Retina (tissue), 1 donor: ENCODE measurements at regions not wholly inside any gene's neighbourhood (a gene's known extent, or its start where the extent isn't known, plus 50 kb on each side); places are given as distances from the start of the nearest gene placed in this dataset.
"Not testable (repeated sequence)": the region's sequence is repeated elsewhere in the genome, so short reads cannot be mapped to it uniquely, and the experiment has no call there.

Experiments
- DNase-seq: peaks from one replicate; pipeline ENCODE4 v3.0.0-alpha.2; 2016

DNA sequence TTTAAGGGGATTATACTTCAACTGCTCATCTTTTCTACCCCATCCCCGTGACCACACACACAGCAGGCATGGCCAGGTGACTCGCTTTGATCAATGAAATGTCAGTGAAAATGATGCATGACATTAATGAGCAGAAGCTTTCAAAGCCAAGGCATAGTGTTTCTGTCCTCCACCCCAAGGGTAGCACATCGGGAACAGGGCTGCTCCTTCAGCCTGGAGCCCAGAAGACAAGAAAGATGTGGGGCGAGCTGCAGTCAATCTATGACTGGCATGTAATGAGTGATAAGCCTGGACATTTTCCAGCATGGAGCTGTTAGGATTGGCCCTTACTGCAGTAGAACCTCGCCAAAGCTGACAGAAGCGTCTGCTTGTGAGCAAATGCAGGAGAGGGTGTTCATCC lies 122.6 kb upstream of the IRX2 start:
- DNase-seq = no peak

DNA sequence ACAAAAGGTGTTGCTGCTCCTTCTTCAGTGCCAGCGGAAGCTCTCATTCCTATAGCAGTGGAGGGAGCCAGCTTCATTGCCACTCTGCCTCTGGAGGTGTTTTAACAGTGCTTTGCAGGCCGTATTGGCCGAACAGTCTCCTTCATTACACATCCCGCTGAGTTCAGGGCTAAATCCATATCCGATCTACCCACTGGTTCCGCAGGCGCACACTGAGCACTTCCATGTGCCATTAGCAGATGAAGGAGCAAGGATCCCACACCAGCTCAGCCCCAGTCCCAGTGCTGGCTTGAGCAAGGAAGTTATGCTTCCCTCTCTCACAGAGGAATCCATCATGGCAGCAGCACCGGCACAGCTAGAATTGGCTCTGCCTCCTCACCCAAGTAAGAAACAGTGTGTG lies 121.2 kb upstream of the IRX2 start:
- DNase-seq = no peak

DNA sequence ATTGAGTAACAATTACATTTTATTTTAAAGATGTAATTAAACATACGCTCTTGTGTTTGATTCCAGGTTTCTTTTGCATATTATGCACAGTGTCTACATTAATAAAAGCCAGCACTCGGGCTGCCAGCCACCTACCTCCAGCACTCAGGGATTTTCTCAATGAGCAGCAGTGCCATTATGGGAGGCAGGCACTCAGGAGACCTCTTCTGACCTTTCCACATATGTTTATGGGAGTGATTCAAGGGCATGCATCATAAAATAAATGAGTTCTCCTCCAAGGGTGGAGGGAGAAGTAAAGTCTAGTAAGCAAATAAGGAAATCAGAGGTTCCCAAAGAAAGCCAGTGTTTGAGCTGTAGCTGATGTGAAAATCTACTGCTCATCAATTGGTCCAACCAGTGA lies 119.8 kb upstream of the IRX2 start:
- DNase-seq = no peak

DNA sequence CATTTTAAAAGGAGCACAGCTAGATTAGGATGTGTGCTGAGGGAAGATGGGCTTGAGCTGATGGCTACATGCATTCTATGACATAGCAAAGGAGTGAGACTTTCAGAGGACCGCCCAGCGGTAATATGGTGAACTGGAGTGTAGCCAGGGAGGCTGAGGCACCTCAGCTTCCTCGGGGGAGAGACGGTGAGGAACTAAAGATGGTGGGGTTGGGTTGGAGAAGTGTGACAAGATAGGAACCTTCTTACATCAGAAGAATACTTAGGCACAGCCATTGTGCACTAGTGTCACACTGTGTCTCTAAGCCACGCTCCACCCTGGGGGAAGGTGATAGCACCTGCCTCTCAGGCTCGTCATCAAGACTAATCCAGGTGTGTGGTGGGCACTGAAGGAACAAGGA lies 118.0 kb upstream of the IRX2 start:
- DNase-seq = no peak

DNA sequence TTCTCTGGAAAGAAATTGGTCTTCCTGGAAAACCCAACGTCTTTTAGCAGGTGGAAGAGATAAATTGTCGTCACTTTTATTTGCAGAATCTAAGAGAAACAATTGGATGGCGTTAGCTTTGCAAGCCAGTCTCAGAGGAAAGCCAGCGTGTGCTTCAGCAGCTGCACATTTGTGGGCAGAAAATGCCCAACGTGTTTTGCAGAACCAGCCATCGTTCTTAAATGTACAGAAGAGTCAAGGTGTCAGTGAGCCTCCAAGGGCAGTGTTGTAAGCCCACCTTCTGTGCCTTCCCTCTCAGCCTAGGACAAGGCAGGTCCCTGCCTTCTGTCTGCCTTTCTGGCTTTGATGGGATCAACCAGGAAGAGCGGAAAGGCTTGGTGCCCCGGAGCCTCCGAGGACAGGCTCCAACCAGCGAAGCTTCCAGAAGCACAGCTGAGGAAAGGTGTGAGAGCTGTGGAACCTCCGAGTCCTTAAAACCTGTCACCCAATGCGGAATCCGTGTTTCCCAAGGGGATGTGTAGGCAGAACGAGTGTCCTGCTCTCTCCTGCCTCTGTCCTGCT lies 116.0 kb upstream of the IRX2 start:
- no peak for DNase-seq

DNA sequence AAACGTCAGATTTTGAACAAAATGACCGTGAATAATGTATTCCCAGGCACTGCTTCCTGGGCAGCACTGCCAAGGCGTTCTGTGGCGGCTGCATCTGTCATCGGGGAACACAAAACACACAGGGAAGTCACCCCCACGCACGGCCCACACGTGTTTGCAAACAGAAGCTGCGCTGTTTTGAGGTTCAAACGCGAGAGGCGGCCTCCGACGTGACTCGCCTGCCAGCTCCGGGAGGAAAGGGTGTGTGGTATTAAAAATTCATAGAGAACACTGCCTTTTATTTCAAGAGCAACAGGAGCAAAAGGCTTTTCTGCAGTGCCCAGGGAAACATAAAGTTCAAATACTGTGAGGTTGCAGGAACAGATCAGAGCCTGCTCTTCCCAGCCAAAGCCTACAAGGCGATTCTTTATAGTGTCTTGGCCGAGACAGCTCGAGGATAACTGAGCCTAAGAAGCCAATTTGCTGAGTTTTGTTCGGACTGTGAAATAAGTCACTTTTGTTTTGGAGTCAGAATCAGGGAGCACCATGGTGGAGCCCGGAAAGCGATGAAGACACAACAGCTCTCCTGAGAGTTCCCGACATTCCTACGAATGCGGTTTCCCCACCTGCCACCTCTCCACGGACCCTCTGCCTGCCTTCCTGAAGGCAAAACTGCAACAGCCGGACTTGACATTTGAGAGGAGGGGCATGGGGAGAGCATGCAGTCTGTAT lies 115.3 kb upstream of the IRX2 start:
- peak; percentile 14 for DNase-seq

DNA sequence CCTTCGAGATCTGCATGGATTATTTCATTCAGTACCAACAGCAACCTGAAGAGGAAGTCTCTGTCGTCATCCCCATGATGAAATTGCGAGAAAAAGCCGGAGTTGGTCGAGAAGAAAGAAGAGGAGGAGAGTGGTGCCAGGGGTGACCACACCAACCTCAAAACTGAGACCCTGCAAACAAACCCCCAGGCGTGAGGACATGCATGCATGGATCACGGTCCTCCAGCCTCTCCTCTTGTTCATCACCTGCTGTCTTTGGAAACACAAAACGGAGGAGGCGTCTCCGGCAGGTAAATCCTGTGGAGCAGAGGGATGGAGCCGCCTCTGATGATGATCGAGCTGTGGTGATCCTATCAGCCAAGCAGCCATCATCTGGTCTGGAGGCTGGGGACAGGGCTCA lies 114.4 kb upstream of the IRX2 start:
- no peak for DNase-seq

DNA sequence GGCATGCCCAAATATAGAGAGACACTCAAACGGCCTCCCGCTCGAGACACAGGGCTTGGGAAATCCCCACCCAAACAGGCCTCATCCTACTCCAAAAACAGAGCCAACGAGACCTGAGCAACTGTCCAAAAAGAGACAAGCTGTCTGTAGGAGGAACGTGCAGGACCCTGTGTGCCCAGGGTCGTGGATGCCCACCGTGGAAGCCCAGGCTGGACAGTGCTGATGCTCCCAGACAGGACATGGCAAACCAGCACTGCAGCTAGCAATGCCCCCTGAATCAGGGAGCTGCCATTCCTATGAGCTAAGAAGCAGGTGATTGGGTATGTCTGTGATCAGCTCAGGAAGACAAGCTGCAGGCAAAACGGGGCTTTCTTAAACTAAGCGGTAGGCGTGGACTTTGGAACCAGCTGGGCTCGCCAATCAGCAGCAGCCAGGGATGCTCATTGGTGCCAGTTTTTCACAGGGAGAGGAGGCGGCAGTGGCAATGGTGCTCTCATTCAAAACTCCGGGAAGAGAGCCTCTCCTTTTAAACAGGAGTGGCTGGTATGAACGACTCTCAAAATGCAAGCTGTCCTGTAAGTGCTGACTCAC lies 113.1 kb upstream of the IRX2 start:
- no peak for DNase-seq

DNA sequence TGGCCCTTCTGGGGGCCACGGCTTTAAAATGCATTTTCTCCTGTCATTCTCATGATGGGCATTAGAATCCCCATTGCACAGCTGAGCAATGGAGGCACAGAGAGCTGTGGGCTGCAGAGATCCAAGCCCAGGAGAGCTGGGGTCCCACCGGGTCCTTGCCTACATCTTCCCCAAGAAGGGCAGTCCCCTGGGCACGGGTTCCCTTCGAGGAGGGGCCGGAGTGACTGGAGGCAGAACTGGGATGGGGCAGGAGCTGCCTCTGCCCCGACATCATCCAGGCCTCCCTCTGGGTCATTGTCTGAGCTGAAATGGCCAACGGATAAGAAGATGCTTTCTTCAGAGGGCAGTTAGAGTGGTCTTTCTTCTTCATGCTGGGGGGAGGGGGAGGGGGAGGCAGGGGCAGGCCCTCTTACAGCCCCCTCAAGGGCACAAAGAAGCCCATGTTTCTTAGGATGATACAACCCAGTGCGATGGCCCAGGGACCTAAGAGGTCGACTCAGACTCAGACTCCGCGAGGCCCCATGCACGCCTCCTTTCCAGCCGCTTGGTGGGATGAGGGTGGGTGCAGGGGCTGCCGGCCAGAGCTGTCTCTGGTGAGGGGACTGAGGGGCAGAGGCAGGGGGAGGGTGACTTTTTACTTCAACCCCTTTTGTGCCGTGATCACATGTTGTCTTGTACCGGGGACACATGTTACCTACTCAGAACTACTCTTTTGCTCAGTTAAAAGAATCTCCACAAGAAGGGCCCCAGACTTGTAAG lies 112.4 kb upstream of the IRX2 start:
- DNase-seq = no peak

DNA sequence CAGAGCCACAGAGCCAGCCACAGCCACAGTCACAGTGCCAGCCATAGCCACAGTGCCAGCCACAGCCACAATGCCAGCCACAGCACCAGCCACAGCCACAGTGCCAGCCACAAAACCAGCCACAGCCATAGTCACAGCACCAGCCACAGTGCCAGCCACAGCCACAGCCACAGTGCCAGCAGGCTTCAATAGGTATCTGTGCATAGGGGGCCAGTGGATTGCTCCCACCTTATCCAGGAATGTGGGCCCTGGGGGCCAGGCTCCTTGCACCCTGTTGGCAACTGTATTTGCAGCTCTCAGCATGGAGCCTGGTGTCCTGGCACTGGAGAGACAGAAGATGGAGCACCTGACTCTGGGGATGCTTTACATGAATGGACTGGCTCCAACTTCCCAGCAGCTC lies 111.7 kb upstream of the IRX2 start:
- no peak for DNase-seq

DNA sequence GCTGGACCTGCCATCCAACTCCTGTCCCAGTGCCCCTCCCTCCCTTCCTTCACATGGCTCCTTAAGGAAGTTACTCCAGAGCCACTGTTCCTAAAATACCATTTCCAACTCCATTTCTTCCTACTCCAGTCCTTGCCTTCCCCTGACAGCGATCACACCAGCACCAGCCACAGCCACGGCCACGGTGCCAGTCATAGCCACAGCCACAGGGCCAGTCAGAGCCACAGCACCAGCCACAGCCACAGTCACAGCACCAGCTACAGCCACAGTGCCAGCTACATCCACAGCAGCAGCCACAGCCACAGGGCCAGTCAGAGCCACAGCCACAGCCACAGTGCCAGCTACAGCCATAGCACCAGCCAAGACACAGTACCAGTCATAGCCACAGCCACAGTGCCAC lies 110.7 kb upstream of the IRX2 start:
- not testable (repeated sequence) for DNase-seq

DNA sequence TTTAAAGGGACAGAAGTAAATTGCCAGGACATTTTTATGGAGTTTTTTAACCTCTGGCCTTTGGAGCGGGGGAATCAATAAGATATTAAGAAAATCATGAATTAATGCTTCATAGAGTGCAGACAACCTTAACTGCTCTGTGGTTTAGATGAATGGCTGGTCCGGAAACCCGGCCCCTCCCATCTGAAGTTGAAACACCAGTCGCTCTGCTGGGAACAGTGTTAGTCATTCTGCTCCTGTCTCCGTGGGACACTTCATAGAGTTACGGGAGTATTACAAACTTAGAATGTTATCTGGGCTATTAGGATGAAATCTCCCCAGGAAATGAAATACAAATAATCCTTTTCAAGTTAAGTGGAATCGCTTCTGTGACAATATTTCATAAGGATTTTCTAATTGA lies 110.1 kb upstream of the IRX2 start:
- no peak for DNase-seq

DNA sequence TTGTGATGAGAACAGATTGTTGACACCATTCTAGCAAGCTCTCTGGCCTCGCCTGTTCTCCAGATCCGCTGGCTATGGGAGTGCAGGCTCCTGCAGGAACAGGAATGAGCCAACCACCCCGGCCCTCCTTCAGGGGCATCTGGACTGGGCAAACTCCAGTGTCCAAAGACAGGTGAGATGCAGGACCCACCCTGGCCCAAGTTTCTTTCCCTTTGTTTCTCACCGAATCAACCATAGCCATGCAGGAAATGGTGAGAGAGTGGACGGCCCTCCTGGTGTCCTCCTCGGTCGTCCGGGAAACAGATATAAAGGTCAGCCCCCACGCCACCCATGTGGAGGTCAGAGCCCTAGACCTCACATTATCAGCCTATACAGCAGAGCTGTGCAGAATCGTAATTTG lies 108.6 kb upstream of the IRX2 start:
- DNase-seq = no peak

DNA sequence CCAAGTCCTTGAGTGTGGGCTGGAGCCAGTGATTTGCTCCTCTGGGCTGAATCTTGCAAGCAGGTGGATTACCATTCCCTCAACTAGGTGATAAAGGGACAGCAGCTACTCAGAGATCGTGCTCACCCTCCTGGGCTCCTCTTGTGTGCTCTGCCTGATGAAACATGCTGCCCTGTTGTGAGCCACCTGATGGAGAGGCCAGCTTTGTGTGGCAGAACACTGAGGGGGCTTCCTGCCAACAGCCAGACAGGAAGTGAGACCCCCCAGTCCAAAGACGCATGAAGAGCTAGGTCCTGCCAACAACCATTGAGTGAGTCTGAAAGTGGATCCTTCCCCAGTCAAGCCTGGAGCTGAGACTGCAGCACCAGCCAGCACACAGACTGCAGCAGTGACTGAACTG lies 106.4 kb upstream of the IRX2 start:
- no peak for DNase-seq

DNA sequence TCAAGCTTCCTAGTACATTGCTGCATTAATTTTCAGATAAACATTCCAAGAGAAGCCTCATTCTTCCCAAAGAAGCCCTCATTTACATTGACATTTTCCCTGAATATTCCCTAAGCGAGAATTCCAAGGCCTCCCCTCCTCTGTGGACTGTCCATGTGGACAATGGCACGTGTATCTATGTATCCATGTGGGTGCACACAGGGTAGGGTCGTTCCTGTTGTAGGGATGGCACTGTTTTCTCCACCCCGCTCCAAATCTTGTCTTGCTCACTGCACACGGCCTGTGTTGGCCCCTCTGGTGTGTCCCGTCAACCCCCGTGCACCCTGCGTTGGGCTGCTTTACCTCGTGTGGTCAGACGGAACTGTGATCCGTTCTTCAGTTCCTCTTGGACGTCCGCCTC lies 104.7 kb upstream of the IRX2 start:
- DNase-seq = no peak

DNA sequence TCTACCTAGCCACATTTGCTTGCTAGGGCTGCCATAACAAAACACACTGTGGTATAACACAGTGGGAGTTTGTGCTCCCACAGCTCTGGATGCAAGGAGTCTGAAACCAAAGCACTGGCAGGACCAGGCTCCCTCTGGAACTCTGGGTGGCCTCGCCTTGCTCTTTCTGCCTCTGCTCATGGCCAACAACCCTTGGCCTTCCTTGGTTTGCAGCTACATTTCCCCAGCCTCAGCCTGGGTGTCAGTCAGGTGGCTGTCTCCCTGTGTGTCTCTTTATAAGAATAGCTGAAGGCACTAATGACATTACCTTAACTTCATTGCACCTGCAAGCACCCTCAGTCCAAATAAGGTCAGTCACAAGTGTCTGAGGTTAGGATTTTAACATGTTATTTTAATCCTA lies 101.0 kb upstream of the IRX2 start:
- no peak for DNase-seq

DNA sequence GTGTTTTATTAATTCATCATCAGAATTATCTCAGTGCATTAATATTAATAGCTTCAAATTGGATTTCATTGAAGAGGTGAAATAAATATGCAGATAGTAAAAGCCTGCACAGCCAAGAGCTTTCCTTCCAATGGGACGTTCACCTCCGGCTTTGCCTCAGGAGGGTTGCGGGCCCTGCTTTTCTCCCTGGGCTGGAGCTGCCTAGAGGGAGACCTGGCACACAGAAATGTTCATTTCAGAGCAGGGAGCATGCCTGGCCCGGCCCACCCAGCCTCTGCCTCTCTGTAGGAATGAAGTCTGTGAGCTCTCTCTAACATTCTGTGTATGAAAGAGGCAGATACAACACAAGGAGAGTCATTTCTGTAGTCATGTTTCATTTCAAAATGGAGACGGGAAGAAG lies 100.4 kb upstream of the IRX2 start:
- no peak for DNase-seq

DNA sequence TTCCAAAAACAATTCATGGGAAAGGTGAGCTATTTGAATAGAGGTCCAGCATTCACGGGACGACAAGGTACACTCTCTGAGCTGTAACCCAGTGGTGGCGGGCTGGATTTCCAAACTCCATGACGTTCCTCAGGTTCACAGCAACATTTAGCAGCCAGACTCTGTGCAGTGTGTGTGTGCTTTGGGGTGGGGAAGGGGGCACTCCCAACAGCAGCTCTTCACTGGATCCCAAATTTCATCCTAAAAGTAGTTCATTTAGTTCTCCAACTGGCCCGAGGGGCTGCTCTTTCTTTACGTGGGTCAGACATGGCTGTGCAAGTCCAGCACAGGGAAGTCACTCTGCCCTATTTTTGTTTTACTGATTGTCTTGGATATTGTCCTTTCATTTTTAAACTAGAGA lies 98.0 kb upstream of the IRX2 start:
- DNase-seq = no peak

DNA sequence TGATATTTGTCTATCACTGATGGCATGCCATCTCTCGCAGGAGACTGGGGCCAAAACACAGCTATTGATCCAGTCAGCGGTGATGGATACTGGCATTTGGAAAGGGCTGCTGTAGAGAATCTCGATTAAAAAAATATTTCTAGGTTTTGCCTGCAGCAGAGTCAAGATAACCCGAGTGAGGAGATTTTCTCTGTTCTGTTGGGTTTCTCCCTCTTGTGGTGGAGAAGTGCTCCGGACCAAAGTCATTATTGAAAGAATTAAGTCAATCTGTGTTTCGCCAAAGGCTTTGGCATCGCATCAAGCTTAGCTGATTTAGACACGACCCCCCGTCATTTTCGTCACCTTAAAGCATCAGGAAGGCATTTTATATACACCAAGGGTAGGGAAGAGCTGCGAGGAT lies 97.1 kb upstream of the IRX2 start:
- no peak for DNase-seq

DNA sequence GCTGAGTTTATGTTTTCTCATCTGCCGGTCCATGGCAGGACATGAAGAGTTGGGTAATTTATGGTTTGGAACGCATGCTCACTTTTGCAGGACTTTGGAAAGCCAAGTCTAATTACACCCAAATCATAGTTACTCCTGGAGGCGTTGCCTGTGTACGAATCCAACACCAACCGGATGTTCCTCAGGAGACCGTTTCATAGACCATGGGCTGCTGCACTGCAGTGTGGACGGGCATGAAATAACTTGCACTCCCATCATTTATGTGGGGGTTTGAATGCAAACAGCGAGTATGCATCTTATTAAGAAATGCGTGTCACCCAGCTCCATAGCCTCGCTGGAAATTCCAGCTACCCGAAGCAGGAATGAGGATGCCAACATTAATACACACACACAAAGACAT lies 96.1 kb upstream of the IRX2 start:
- DNase-seq = no peak

DNA sequence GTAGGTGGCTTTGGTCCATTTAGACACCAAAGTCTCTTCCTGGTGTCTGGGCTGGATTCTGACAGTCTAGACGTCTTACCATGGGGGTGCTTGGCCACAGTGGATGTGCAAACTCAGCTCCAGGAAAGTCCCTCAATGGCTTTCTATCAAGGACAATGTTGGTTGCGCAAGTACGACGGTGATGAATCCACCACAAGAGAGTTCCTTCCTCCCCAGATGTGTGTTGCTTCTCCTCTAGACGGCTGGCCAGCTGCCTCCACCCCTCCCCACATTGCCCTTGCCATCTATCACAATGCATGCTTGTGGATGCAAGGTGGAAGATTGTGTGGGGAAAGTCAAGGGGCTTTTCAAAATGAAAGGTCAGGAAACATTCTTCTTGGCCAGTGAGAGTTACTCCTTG lies 89.7 kb upstream of the IRX2 start:
- DNase-seq = no peak

DNA sequence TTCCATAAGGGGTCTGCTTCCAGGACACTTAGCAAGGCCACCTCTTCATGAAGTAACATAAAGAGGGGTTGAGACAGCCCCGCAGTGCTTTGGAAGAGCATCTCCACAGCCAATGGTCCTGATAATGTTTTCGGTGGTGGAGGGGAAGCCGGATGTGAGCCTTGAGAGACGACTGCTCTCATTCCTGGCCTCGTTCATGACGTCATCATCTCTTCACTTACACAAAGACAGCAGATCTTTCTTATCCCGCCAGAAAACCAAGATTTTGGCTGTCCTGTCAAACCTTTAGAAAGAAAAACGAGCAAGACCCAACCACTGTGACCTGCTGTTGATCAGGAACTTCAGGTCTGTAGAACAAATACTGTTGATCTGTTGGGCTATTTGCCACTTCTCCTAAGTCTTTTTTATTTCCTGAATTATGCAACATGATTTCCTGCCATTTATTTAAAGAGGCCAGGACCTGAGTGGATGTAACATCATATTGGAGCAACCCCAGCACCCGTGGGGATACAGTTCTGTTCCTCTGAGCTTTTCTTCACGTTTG lies 89.0 kb upstream of the IRX2 start:
- DNase-seq = no peak

DNA sequence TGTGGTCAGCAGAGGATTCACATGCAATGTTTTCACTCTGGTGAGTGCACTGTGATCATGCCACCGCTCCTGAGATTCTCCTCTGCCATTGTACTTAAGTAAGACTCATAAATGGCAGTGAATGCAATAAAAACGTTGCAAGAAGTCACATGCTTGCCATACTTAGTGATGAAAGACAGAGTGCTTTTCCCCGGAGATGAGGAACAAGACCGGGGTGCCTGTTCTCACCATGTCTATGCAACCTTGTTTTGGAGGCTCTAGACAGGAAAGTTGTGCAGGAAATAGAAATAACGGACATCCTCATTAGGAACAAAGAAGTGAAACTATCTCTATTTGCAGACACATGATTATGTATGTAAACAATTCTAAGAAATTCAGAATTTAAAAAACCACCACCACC lies 84.7 kb upstream of the IRX2 start:
- no peak for DNase-seq

DNA sequence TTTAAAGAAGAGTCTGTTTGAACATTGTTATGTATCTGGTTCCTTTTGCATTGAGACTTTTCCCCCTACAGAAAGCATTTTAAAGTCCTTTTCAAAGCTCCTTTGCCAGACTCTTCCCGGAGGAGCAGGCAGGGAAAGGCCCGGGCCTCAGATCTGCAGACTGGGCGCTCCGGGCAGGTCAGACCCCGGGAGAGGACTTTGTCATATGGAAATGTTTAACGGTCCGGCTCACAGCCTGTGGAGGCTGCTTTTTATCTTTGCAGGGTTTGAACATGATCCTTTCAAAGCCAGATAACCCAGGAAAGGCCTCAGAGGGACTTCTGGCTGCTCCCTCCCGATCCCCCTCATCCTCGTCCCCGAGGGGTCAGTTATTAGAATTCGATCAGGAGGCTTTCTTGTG lies 82.1 kb upstream of the IRX2 start:
- no peak for DNase-seq
